ENCODE measurements at regions not wholly inside any gene's neighbourhood (a gene's known extent, or its start where the extent isn't known, plus 50 kb on each side); places are given as distances from the start of the nearest gene placed in this dataset.

- TF ChIP-seq POLR2A (IDR thresholded peaks at IDR 0.05; ENCODE audit: low read length) (no peak), GATA1 (IDR thresholded peaks at IDR 0.05; ENCODE audit: low read depth, low read length) (no peak)
Observed at GRCh38 chr18:22634464-22634863, 216.7 kb upstream of the CTAGE1 start.

Data from erythroblast (primary cell).